Neural progenitor cell (in vitro differentiated cells): ENCODE measurements at regions not wholly inside any gene's neighbourhood (a gene's known extent, or its start where the extent isn't known, plus 50 kb on each side); places are given as distances from the start of the nearest gene placed in this dataset.

Experiments used
- DNase-seq: peaks from one replicate; pipeline ENCODE4 v3.0.0-alpha.2; 2016; ENCODE audit warnings: low spot score
- H2AFZ ChIP-seq: fragments of 200-600 bp; sonication (generic); replicated peaks from 2 replicates; pipeline ENCODE4 v1.6.1; 2016; ENCODE audit warnings: antibody characterized with exemption
- H3F3A ChIP-seq: fragments of 200-600 bp; sonication (generic); 2 replicates; pipeline ENCODE4 v1.6.1; 2016; ENCODE audit warnings: antibody characterized with exemption, low read depth
- H3K27ac ChIP-seq: fragments of 200-600 bp; sonication (generic); 2 replicates; pipeline ENCODE4 v1.5.1; 2016; ENCODE audit warnings: mild to moderate bottlenecking
- H3K27me3 ChIP-seq: fragments of 200-600 bp; sonication (generic); 2 replicates; pipeline ENCODE4 v1.6.1; 2016; ENCODE audit warnings: mild to moderate bottlenecking, moderate library complexity
- H3K36me3 ChIP-seq: fragments of 200-600 bp; sonication (generic); 2 replicates; pipeline ENCODE4 v1.5.1; 2016
- H3K4me1 ChIP-seq: fragments of 200-600 bp; sonication (generic); 2 replicates; pipeline ENCODE4 v1.6.1; 2016; ENCODE audit warnings: mixed run types
- H3K4me2 ChIP-seq: fragments of 200-600 bp; sonication (generic); 2 replicates; pipeline ENCODE4 v1.6.1; 2016
- H3K4me3 ChIP-seq: fragments of 200-600 bp; sonication (generic); 2 replicates; pipeline ENCODE4 v1.5.1; 2016
- H3K79me2 ChIP-seq: fragments of 200-600 bp; sonication (generic); 2 replicates; pipeline ENCODE4 v1.6.1; 2016; ENCODE audit warnings: low read depth
- H3K9ac ChIP-seq: fragments of 200-600 bp; sonication (generic); 2 replicates; pipeline ENCODE4 v1.6.1; 2016
- H3K9me3 ChIP-seq: fragments of 200-600 bp; sonication (generic); 2 replicates; pipeline ENCODE4 v1.5.1; 2016; ENCODE audit warnings: low read depth
- H4K20me1 ChIP-seq: fragments of 200-600 bp; sonication (generic); 2 replicates; pipeline ENCODE4 v1.6.1; 2016; ENCODE audit warnings: low read depth
- H3K27ac Mint-ChIP-seq: 3 replicates; pipeline ENCODE4 v1.8.0; 2021; ENCODE audit warnings: mixed read lengths
- H3K27me3 Mint-ChIP-seq: 2 replicates; pipeline ENCODE4 v1.8.0; 2022; ENCODE audit warnings: low read depth, mild to moderate bottlenecking, inconsistent platforms, moderate library complexity, mixed read lengths; ENCODE audit not compliant: insufficient read depth
- H3K36me3 Mint-ChIP-seq: 3 replicates; pipeline ENCODE4 v1.8.0; 2021; ENCODE audit warnings: mixed read lengths
- H3K4me1 Mint-ChIP-seq: 3 replicates; pipeline ENCODE4 v1.8.0; 2021; ENCODE audit warnings: mixed read lengths
- H3K4me3 Mint-ChIP-seq: 3 replicates; pipeline ENCODE4 v1.8.0; 2021; ENCODE audit warnings: mild to moderate bottlenecking, moderate library complexity, mixed read lengths
- H3K9me3 Mint-ChIP-seq: 3 replicates; pipeline ENCODE4 v1.8.0; 2020; ENCODE audit warnings: mixed read lengths
- EZH2 ChIP-seq: fragments of 200-600 bp; sonication (generic); IDR thresholded peaks from 2 replicates; pipeline ENCODE4 v1.6.1; 2017; ENCODE audit warnings: antibody characterized with exemption, mild to moderate bottlenecking, moderate library complexity
- EZH2phosphoT487 ChIP-seq: fragments of 200-600 bp; sonication (generic); IDR thresholded peaks from 2 replicates; pipeline ENCODE4 v1.6.1; 2017; ENCODE audit warnings: antibody characterized with exemption
- TF ChIP-seq, protein P1 (sequence below): fragments of 200-600 bp; sonication (generic); IDR thresholded peaks from 2 replicates; pipeline ENCODE4 v1.5.1; 2017; ENCODE audit warnings: antibody characterized with exemption, mild to moderate bottlenecking

DNA sequence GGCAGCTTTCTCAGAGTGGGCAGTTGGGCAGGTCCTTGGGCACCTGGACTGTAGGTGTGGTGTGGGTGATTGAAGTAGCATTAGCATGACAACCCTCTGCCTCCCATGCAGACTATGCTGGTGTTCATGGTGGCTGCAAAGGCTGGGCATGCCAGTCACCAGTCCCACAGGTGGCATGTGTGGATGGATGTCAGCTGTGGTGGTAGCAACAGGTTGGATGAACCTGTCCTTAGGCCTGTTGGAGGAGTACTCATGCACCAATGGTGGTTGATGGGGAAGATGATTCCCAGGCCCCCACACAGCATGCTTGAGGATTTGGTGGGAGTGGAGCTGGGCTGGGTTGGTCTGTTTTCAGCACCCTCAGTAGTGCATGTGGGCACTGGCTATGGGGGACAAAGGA lies 251.1 kb downstream of the PAX1 start:
- H3F3A ChIP-seq, result no peaks in the 10 kb centered on the region
- H4K20me1 ChIP-seq, result no peaks in the 10 kb centered on the region
- no peaks in the 10 kb centered on the region for H3K79me2 ChIP-seq
- Mint-ChIP-seq H3K27ac (no peak overlapping the region), H3K9me3 (peaks cover 5% of the 10 kb centered on the region), H3K36me3 (no peaks in the 10 kb centered on the region), H3K27me3 (peaks cover 4% of the 10 kb centered on the region), H3K4me3 (no peak overlapping the region), H3K4me1 (no peaks in the 10 kb centered on the region)
- no peak for DNase-seq
- H3K9me3 ChIP-seq, result no peaks in the 10 kb centered on the region
- no peak overlapping the region for H3K4me3 ChIP-seq
- no peaks in the 10 kb centered on the region for H3K27me3 ChIP-seq
- H2AFZ ChIP-seq, result no peak overlapping the region
- TF ChIP-seq, protein P1, sequence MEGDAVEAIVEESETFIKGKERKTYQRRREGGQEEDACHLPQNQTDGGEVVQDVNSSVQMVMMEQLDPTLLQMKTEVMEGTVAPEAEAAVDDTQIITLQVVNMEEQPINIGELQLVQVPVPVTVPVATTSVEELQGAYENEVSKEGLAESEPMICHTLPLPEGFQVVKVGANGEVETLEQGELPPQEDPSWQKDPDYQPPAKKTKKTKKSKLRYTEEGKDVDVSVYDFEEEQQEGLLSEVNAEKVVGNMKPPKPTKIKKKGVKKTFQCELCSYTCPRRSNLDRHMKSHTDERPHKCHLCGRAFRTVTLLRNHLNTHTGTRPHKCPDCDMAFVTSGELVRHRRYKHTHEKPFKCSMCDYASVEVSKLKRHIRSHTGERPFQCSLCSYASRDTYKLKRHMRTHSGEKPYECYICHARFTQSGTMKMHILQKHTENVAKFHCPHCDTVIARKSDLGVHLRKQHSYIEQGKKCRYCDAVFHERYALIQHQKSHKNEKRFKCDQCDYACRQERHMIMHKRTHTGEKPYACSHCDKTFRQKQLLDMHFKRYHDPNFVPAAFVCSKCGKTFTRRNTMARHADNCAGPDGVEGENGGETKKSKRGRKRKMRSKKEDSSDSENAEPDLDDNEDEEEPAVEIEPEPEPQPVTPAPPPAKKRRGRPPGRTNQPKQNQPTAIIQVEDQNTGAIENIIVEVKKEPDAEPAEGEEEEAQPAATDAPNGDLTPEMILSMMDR, result no peak
- TF ChIP-seq EZH2, result no peak
- no peak for TF ChIP-seq EZH2phosphoT487
- no peak overlapping the region for H3K4me2 ChIP-seq
- no peak overlapping the region for H3K9ac ChIP-seq
- no peak overlapping the region for H3K27ac ChIP-seq
- H3K4me1 ChIP-seq, result no peaks in the 10 kb centered on the region
- no peaks in the 10 kb centered on the region for H3K36me3 ChIP-seq

DNA sequence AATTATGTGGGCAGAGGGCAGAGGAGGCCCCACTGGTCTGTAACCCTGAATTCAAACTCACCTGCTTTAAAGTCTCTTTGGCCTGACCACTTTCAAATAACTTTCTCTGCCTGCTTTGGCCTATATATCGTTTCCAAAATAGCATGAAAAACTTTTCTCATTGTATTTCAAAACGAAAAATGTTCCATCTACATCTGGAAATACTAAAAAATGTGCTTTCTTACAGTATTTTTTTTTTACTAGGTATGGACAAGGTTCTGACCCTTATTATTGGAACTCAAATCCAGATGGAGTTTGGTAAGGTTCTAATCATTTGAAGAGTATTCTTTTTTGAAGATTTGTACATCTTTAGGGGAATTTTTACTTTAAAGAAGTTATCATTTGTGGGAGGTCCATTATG lies 241.9 kb downstream of the PAX1 start:
- no peaks in the 10 kb centered on the region for H3K9me3 Mint-ChIP-seq
- DNase-seq, result no peak
- no peak overlapping the region for H3K4me3 Mint-ChIP-seq

DNA sequence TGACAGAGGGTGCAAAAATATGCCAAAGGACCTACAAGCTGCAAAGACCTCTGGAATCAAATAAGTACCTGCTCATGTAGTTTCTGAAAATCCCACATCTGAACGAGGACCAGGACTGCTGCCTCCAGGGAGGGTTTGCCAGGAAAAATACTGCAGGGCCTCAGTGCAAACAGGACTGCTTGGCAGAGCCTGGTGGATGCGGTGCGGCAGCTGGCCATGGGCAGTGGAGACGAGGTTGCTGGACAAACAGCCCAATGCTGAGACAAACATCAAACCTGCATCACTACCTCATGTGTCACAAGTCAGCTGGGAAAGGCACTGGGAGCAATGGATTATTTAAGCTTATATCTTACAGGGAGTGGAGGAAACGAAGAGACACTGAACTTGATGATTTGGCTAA lies 238.8 kb downstream of the PAX1 start:
- Histone ChIP-seq H3F3A (no peaks in the 10 kb centered on the region), H3K27me3 (no peaks in the 10 kb centered on the region), H3K79me2 (no peaks in the 10 kb centered on the region), H3K9ac (no peak overlapping the region), H3K4me2 (no peak overlapping the region), H2AFZ (no peak overlapping the region), H3K36me3 (no peaks in the 10 kb centered on the region), H3K27ac (no peak overlapping the region), H3K4me3 (no peak overlapping the region), H4K20me1 (no peaks in the 10 kb centered on the region), H3K9me3 (no peaks in the 10 kb centered on the region), H3K4me1 (no peaks in the 10 kb centered on the region)
- peaks cover 2% of the 10 kb centered on the region for H3K9me3 Mint-ChIP-seq
- H3K4me1 Mint-ChIP-seq, result peaks cover 2% of the 10 kb centered on the region
- H3K4me3 Mint-ChIP-seq, result no peak overlapping the region
- DNase-seq, result no peak
- no peak for TF ChIP-seq EZH2phosphoT487
- TF ChIP-seq, protein P1, result no peak
- no peak for TF ChIP-seq EZH2
- H3K27me3 Mint-ChIP-seq, result no peaks in the 10 kb centered on the region
- no peak overlapping the region for H3K27ac Mint-ChIP-seq
- H3K36me3 Mint-ChIP-seq, result no peaks in the 10 kb centered on the region

More for the DNA sequence above, 241.9 kb downstream of the PAX1 start:
- H3K4me3 ChIP-seq, result no peak overlapping the region
- H3K9ac ChIP-seq, result no peak overlapping the region
- H3K9me3 ChIP-seq, result no peaks in the 10 kb centered on the region
- H2AFZ ChIP-seq, result no peak overlapping the region
- no peaks in the 10 kb centered on the region for H3K27me3 Mint-ChIP-seq
- no peak overlapping the region for H3K27ac ChIP-seq
- no peaks in the 10 kb centered on the region for H3K36me3 ChIP-seq
- no peak overlapping the region for H3K27ac Mint-ChIP-seq
- no peaks in the 10 kb centered on the region for H3K27me3 ChIP-seq
- TF ChIP-seq EZH2, result no peak
- peaks cover 2% of the 10 kb centered on the region for H3K4me1 Mint-ChIP-seq
- H3F3A ChIP-seq, result no peaks in the 10 kb centered on the region
- H4K20me1 ChIP-seq, result no peaks in the 10 kb centered on the region
- no peaks in the 10 kb centered on the region for H3K79me2 ChIP-seq
- H3K4me2 ChIP-seq, result no peak overlapping the region
- no peaks in the 10 kb centered on the region for H3K4me1 ChIP-seq
- no peaks in the 10 kb centered on the region for H3K36me3 Mint-ChIP-seq

DNA sequence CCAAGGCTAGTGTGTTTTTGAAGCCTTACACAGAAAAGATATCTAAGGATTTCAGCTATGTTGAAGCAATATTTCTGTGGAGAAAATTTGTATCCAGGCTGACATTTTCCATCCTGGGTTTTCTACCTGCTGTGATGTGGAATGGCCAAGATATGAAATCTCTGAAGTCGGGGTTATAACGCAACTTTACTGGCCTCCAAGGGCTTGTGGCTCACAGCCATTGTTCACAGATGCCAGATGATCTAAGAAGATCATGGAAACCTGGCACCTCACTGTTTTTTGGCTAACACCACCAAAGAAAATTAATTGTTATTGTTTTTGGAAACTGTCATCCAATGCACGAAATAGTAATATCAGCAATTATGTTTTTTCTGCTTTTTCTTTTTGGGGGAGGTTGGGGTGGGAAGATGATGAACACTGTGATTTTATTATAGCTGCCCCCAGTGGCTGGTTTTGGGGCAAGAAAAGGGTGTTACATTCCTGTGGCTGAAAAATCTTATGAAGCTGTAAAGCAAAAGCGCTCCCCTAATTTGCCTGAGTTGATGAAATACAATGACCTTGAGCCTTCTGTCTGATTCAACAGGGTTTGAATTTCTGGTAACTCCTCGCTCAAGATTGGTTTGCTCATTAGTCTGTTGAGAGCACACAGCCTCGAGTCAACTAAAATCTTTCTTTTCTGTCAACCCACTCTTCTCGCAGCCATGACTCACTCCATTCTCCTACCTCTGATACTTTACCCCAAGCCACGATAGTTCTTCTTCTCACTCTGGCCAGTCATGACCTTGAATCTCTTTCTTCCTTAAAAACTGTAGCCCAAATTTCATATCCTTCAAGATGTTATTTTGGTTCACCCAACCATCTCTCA lies 236.7 kb downstream of the PAX1 start:
- H3K4me3 ChIP-seq, result no peak overlapping the region
- H3K4me1 ChIP-seq, result peaks cover 1% of the 10 kb centered on the region
- H3K9ac ChIP-seq, result no peak overlapping the region
- H4K20me1 ChIP-seq, result no peaks in the 10 kb centered on the region
- H3K27ac Mint-ChIP-seq, result no peak overlapping the region
- H3K79me2 ChIP-seq, result no peaks in the 10 kb centered on the region
- no peak overlapping the region for H2AFZ ChIP-seq
- no peaks in the 10 kb centered on the region for H3K27me3 ChIP-seq
- no peaks in the 10 kb centered on the region for H3K9me3 ChIP-seq
- H3K9me3 Mint-ChIP-seq, result peaks cover 2% of the 10 kb centered on the region
- TF ChIP-seq, protein P1, result no peak
- no peak for TF ChIP-seq EZH2phosphoT487
- TF ChIP-seq EZH2, result no peak
- H3K4me1 Mint-ChIP-seq, result peaks cover 9% of the 10 kb centered on the region
- no peak overlapping the region for H3K4me3 Mint-ChIP-seq
- H3K27ac ChIP-seq, result no peak overlapping the region
- no peaks in the 10 kb centered on the region for H3K27me3 Mint-ChIP-seq
- no peaks in the 10 kb centered on the region for H3K36me3 Mint-ChIP-seq
- no peaks in the 10 kb centered on the region for H3F3A ChIP-seq
- DNase-seq, result no peak
- no peak overlapping the region for H3K4me2 ChIP-seq
- H3K36me3 ChIP-seq, result no peaks in the 10 kb centered on the region
